Calu3 (cell line): ENCODE measurements at regions not wholly inside any gene's neighbourhood (a gene's known extent, or its start where the extent isn't known, plus 50 kb on each side); places are given as distances from the start of the nearest gene placed in this dataset.

Experiments used
- BruUV-seq: library from RNA; stranded (reverse); fragments of 400-500 nt; replicated peaks from 2 replicates; lab custom pipeline; 2021; lab: Mats Ljungman, UMichigan
- CTCF ChIA-PET: fragments of 300-600 bp; sonication (Branson Sonifier 250); formaldehyde crosslinking; loops from one replicate; lab custom pipeline; 2022; ENCODE audit warnings: antibody characterized with exemption; lab: Charles Lee
- DNase-seq: peaks from one replicate; pipeline ENCODE4 v3.0.0; 2022
- H3K27ac Mint-ChIP-seq: one replicate; pipeline ENCODE4 v1.8.0; 2022; ENCODE audit warnings: mixed read lengths; ENCODE audit not compliant: unreplicated experiment
- H3K27me3 Mint-ChIP-seq: one replicate; pipeline ENCODE4 v1.8.0; 2022; ENCODE audit warnings: mixed read lengths; ENCODE audit not compliant: unreplicated experiment
- H3K36me3 Mint-ChIP-seq: one replicate; pipeline ENCODE4 v1.8.0; 2022; ENCODE audit warnings: mild to moderate bottlenecking, moderate library complexity, mixed read lengths; ENCODE audit not compliant: insufficient read depth, unreplicated experiment
- H3K4me1 Mint-ChIP-seq: one replicate; pipeline ENCODE4 v1.8.0; 2022; ENCODE audit warnings: mild to moderate bottlenecking, low read depth, mixed read lengths; ENCODE audit not compliant: unreplicated experiment
- H3K4me3 Mint-ChIP-seq: one replicate; pipeline ENCODE4 v1.8.0; 2022; ENCODE audit warnings: mild to moderate bottlenecking, low read depth, moderate library complexity, mixed read lengths; ENCODE audit not compliant: unreplicated experiment
- H3K9me3 Mint-ChIP-seq: one replicate; pipeline ENCODE4 v1.8.0; 2022; ENCODE audit warnings: low read depth, mixed read lengths; ENCODE audit not compliant: unreplicated experiment
- intact Hi-C: fragments of 100-400 bp; cut with micrococcal nuclease; formaldehyde crosslinking; loops from one replicate; pipeline ENCODE4 v1.10.0; 2022; ENCODE audit not compliant: unreplicated experiment
- TF ChIP-seq, protein P1 (sequence below): fragments of 200-600 bp; IDR thresholded peaks from one replicate; pipeline ENCODE4 v1.8.0; 2022; ENCODE audit warnings: antibody characterized with exemption; ENCODE audit not compliant: unreplicated experiment

DNA sequence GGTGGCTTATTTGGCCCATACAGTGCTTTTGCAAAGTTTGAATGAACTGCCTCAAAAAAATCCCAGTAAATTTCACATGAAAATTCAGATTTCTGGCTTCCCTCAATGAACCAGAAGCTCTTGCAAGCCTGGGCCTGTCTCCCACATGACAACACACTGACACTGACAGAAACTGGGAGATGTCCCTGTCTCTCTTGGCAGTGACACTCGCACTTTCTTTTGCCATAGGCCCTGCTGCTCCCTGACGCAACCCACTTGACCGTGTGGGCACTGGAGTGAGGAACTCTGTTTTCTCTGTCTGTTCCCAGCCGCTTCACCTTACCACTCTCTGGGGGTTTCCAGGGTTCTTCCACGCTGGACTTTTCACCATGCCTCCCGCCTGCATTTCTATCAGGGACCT lies 524.5 kb downstream of the SHQ1 start:
- intact Hi-C loops: no loop called here
- Mint-ChIP-seq H3K27ac (no peak overlapping the region), H3K36me3 (no peaks in the 10 kb centered on the region), H3K4me1 (no peaks in the 10 kb centered on the region), H3K4me3 (no peak overlapping the region), H3K9me3 (no peaks in the 10 kb centered on the region), H3K27me3 (peaks cover 24% of the 10 kb centered on the region)
- CTCF ChIA-PET: no interaction called here
- no peak for DNase-seq
- BruUV-seq: no TSS peak
- TF ChIP-seq, protein P1, sequence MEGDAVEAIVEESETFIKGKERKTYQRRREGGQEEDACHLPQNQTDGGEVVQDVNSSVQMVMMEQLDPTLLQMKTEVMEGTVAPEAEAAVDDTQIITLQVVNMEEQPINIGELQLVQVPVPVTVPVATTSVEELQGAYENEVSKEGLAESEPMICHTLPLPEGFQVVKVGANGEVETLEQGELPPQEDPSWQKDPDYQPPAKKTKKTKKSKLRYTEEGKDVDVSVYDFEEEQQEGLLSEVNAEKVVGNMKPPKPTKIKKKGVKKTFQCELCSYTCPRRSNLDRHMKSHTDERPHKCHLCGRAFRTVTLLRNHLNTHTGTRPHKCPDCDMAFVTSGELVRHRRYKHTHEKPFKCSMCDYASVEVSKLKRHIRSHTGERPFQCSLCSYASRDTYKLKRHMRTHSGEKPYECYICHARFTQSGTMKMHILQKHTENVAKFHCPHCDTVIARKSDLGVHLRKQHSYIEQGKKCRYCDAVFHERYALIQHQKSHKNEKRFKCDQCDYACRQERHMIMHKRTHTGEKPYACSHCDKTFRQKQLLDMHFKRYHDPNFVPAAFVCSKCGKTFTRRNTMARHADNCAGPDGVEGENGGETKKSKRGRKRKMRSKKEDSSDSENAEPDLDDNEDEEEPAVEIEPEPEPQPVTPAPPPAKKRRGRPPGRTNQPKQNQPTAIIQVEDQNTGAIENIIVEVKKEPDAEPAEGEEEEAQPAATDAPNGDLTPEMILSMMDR: no peak

DNA sequence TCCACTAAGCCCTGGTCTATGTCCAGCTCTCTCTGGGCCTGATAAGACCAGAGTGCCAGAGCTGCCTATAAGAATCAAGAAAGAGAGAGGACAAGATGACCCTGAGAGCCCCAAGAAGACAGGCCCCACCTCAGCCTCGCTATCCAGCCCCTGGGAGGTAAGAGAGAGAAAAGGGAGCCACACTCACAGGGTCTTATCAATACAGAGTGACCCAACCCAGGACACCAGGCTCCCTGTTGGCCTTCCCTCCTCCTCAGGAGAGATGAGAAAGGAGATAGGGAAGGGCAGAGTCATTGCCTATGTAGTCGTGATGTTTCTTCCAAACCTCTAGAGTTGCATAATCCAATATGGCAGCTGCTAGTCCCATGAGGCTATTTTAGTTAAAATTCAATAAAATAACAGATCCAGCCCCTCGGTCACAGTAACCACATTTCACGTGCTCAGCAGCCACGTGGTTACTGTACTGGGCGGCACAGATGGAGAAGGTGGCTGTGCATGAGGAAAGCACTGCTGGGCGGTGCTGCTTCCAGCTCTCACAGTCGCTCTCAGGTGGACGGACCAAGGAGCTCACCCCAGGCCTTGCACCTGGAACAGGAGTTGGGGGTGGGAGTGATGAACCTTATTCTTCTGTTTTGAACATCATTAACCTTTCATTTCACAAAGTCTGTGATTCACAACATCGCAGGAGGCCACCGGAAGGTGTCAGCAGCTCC lies 525.8 kb downstream of the SHQ1 start:
- Mint-ChIP-seq H3K27ac (no peak overlapping the region), H3K9me3 (no peaks in the 10 kb centered on the region), H3K4me3 (no peak overlapping the region), H3K27me3 (peaks cover 11% of the 10 kb centered on the region), H3K4me1 (no peaks in the 10 kb centered on the region), H3K36me3 (no peaks in the 10 kb centered on the region)
- no TSS peak for BruUV-seq
- TF ChIP-seq, protein P1: no peak
- intact Hi-C loops: no loop called here
- DNase-seq: no peak
- CTCF ChIA-PET: no interaction called here

GRCh38 chr3:72320955-72321303 lies 527.3 kb downstream of the SHQ1 start:
- H3K4me3 Mint-ChIP-seq: no peak overlapping the region
- no peaks in the 10 kb centered on the region for H3K4me1 Mint-ChIP-seq
- intact Hi-C loops: no loop called here
- no TSS peak for BruUV-seq
- no peaks in the 10 kb centered on the region for H3K36me3 Mint-ChIP-seq
- TF ChIP-seq, protein P1: no peak
- H3K9me3 Mint-ChIP-seq: no peaks in the 10 kb centered on the region
- no peak for DNase-seq
- no peaks in the 10 kb centered on the region for H3K27me3 Mint-ChIP-seq
- CTCF ChIA-PET: no interaction called here
- no peak overlapping the region for H3K27ac Mint-ChIP-seq

GRCh38 chr3:72320095-72320954 lies 527.9 kb downstream of the SHQ1 start:
- H3K27me3 Mint-ChIP-seq: no peaks in the 10 kb centered on the region
- no peak overlapping the region for H3K27ac Mint-ChIP-seq
- intact Hi-C loops: no loop called here
- no peaks in the 10 kb centered on the region for H3K9me3 Mint-ChIP-seq
- no peak overlapping the region for H3K4me3 Mint-ChIP-seq
- no TSS peak for BruUV-seq
- CTCF ChIA-PET: no interaction called here
- DNase-seq: no peak
- TF ChIP-seq, protein P1: no peak
- no peaks in the 10 kb centered on the region for H3K4me1 Mint-ChIP-seq
- H3K36me3 Mint-ChIP-seq: no peaks in the 10 kb centered on the region
